ENCODE measurements at regions not wholly inside any gene's neighbourhood (a gene's known extent, or its start where the extent isn't known, plus 50 kb on each side); places are given as distances from the start of the nearest gene placed in this dataset.

- H3K79me2 ChIP-seq (ENCODE audit: control insufficient read depth, insufficient read depth, low read length) = no peaks in the 10 kb centered on the region
- H3K4me3 Mint-ChIP-seq = no peak overlapping the region
- no peak overlapping the region for H3K4me2 ChIP-seq (replicated peaks; ENCODE audit: low read depth, low read length, poor library complexity, severe bottlenecking)
- peaks cover 0 to 7% (median 0%) of the 10 kb centered on the region in 3 donors for H3K9me3 ChIP-seq (ENCODE audit: control extremely low read depth in 1 of 3, control insufficient read depth in 2 of 3, insufficient read depth in 1 of 3, low read length in 2 of 3)
- H3K4me3 ChIP-seq (ENCODE audit: control extremely low read depth in 1 of 5, extremely low read depth in 1 of 5, insufficient read depth in 1 of 5, low read depth in 2 of 5, low read length in 4 of 5) = no peak overlapping the region
- peaks cover 6% of the 10 kb centered on the region for H3K9me3 Mint-ChIP-seq (ENCODE audit: insufficient read depth)
- TF ChIP-seq EZH2 (IDR thresholded peaks at IDR 0.05; ENCODE audit: borderline replicate concordance, insufficient read depth, low read depth, low read length, poor library complexity, severe bottlenecking) = no peak
- TF ChIP-seq, protein P1, sequence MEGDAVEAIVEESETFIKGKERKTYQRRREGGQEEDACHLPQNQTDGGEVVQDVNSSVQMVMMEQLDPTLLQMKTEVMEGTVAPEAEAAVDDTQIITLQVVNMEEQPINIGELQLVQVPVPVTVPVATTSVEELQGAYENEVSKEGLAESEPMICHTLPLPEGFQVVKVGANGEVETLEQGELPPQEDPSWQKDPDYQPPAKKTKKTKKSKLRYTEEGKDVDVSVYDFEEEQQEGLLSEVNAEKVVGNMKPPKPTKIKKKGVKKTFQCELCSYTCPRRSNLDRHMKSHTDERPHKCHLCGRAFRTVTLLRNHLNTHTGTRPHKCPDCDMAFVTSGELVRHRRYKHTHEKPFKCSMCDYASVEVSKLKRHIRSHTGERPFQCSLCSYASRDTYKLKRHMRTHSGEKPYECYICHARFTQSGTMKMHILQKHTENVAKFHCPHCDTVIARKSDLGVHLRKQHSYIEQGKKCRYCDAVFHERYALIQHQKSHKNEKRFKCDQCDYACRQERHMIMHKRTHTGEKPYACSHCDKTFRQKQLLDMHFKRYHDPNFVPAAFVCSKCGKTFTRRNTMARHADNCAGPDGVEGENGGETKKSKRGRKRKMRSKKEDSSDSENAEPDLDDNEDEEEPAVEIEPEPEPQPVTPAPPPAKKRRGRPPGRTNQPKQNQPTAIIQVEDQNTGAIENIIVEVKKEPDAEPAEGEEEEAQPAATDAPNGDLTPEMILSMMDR (IDR thresholded peaks at IDR 0.05) = no peak
- no peaks in the 10 kb centered on the region for H3K4me1 ChIP-seq (ENCODE audit: control insufficient read depth in 2 of 2, insufficient read depth in 2 of 2, low read length in 2 of 2)
- CTCF ChIA-PET = no interaction called here
- no peak overlapping the region for H3K9ac ChIP-seq (ENCODE audit: low read length)
- H3K4me1 Mint-ChIP-seq = no peaks in the 10 kb centered on the region
- intact Hi-C loops (cut with micrococcal nuclease) = no loop called here
- H4K20me1 ChIP-seq (ENCODE audit: control insufficient read depth, insufficient read depth, low read length, poor library complexity, severe bottlenecking) = no peaks in the 10 kb centered on the region
- no peak for ATAC-seq (ENCODE audit: low read depth)
- no peaks in the 10 kb centered on the region for H3K27me3 ChIP-seq (replicated peaks in 1 of 4; ENCODE audit: control extremely low read depth in 1 of 4, control insufficient read depth in 3 of 4, insufficient read depth in 4 of 4, low read length in 3 of 4)
- DNase-seq = no peak
- no peaks in the 10 kb centered on the region for H3K36me3 ChIP-seq (replicated peaks in 1 of 2; ENCODE audit: control extremely low read depth in 1 of 2, control insufficient read depth in 1 of 2, extremely low read depth in 1 of 2, insufficient read depth in 2 of 2, low read length in 1 of 2)
- POLR2A ChIA-PET = no interaction called here
- H3K27ac ChIP-seq (ENCODE audit: low read length in 2 of 2) = no peak overlapping the region
- no peak overlapping the region for H2AFZ ChIP-seq (ENCODE audit: insufficient read depth, low read depth, low read length, poor library complexity, severe bottlenecking)
- no peaks in the 10 kb centered on the region for H3K27me3 Mint-ChIP-seq
- WGBS (ENCODE audit: insufficient coverage) = 41% methylated on average over 3 of the region's 3 CpGs
- no peak overlapping the region for H3K27ac Mint-ChIP-seq
Observed at GRCh38 chr15:26235864-26236263, 372.7 kb upstream of the ATP10A start.

DNA sequence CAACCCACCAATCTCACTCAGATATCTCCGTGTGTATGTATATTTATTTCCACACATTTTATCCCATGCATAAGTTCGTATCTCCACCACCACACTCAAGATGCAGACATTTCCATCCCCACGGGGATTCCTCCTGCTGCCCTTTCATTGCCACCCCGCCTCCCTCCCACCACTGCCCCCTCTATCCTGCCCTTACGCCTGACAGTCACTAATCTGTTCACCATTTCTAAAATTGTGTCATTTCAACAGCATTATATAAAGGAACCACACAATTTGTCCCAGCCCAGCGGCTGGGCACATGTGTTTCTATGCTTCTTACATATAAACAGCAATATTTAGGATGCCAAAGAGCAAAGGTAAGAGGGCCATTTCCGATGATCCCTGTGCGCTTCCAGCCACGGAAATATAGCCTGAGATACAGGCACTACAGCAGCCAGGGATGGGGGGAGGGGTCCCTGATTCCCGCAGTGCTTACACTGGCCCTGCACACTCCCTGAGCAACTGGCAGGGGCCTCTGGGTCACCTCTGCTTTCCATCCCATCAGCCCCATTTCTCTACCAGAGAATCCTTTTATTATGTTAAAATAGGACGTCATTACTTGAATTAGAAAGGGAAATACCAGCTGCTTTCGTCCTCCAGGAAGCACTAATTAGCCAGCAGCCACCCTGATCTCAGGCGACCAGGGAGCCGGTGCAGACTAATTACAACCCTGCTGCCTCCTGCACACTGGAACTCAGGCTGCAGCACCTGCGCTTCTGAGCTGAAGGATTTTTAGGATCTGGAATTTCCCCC, 372.0 kb upstream of the ATP10A start:
- no peaks in the 10 kb centered on the region for H3K27me3 ChIP-seq (replicated peaks in 1 of 4; ENCODE audit: control extremely low read depth in 1 of 4, control insufficient read depth in 3 of 4, insufficient read depth in 4 of 4, low read length in 3 of 4)
- DNase-seq (no peak), ATAC-seq (ENCODE audit: low read depth) (no peak)
- H3K79me2 ChIP-seq (ENCODE audit: control insufficient read depth, insufficient read depth, low read length) = no peaks in the 10 kb centered on the region
- no peak overlapping the region for H3K9ac ChIP-seq (ENCODE audit: low read length)
- H3K4me1 Mint-ChIP-seq = no peaks in the 10 kb centered on the region
- H3K9me3 Mint-ChIP-seq (ENCODE audit: insufficient read depth) = peaks cover 8% of the 10 kb centered on the region
- TF ChIP-seq, protein P1 (IDR thresholded peaks at IDR 0.05) = no peak
- no peak for TF ChIP-seq EZH2 (IDR thresholded peaks at IDR 0.05; ENCODE audit: borderline replicate concordance, insufficient read depth, low read depth, low read length, poor library complexity, severe bottlenecking)
- no peak overlapping the region for H3K27ac Mint-ChIP-seq
- no peak overlapping the region for H3K4me3 Mint-ChIP-seq
- H2AFZ ChIP-seq (ENCODE audit: insufficient read depth, low read depth, low read length, poor library complexity, severe bottlenecking) = no peak overlapping the region
- H3K27me3 Mint-ChIP-seq = no peaks in the 10 kb centered on the region
- H3K27ac ChIP-seq (ENCODE audit: low read length in 2 of 2) = no peak overlapping the region
- H3K36me3 ChIP-seq (replicated peaks in 1 of 2; ENCODE audit: control extremely low read depth in 1 of 2, control insufficient read depth in 1 of 2, extremely low read depth in 1 of 2, insufficient read depth in 2 of 2, low read length in 1 of 2) = no peaks in the 10 kb centered on the region
- no peak overlapping the region for H3K4me2 ChIP-seq (replicated peaks; ENCODE audit: low read depth, low read length, poor library complexity, severe bottlenecking)
- intact Hi-C loops (cut with micrococcal nuclease) = no loop called here
- ChIA-PET CTCF (no interaction called here), POLR2A (no interaction called here)
- H3K4me1 ChIP-seq (ENCODE audit: control insufficient read depth in 2 of 2, insufficient read depth in 2 of 2, low read length in 2 of 2) = no peaks in the 10 kb centered on the region
- H4K20me1 ChIP-seq (ENCODE audit: control insufficient read depth, insufficient read depth, low read length, poor library complexity, severe bottlenecking) = no peaks in the 10 kb centered on the region
- WGBS (ENCODE audit: insufficient coverage) = 50% methylated on average over 11 of the region's 15 CpGs
- H3K9me3 ChIP-seq (ENCODE audit: control extremely low read depth in 1 of 3, control insufficient read depth in 2 of 3, insufficient read depth in 1 of 3, low read length in 2 of 3) = peaks cover 0 to 7% (median 0%) of the 10 kb centered on the region in 3 donors
- no peak overlapping the region for H3K4me3 ChIP-seq (ENCODE audit: control extremely low read depth in 1 of 5, extremely low read depth in 1 of 5, insufficient read depth in 1 of 5, low read depth in 2 of 5, low read length in 4 of 5)
